ENCODE measurements at regions not wholly inside any gene's neighbourhood (a gene's known extent, or its start where the extent isn't known, plus 50 kb on each side); places are given as distances from the start of the nearest gene placed in this dataset.

- TF ChIP-seq CTCF (IDR thresholded peaks at IDR 0.05; ENCODE audit: control extremely low read depth, extremely low read depth, low read depth, missing control alignments) = no peak
- no peak for DNase-seq (ENCODE audit: extremely low spot score)
- CTCF ChIA-PET = no interaction called here
- POLR2A ChIA-PET = no interaction called here
These were observed 133.0 kb upstream of the PTCH1 start for GRCh38 chr9:95649801-95650213.

DNA sequence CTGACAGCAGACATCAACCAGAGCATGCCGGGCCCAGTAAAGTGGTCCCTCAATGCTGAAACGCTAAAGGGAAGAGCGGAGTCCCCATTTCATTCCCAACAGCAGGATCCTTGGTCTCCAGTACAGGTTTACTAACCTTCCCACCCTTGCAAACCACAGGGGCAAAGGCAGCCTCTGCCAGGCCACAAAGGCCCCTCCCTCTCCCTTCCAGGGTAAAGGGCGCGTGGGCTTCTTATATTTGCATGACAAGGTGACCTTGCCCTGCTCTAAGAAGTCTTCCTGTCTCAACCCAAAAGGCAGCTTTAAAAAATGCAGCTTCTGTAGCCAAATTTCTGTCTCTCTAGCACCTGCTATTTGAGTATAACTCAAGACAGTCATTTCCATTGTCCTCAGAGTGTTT is 131.5 kb upstream of the PTCH1 start:
- ChIA-PET CTCF (no interaction called here), POLR2A (no interaction called here)
- no peak for TF ChIP-seq CTCF (IDR thresholded peaks at IDR 0.05; ENCODE audit: control extremely low read depth, extremely low read depth, low read depth, missing control alignments)
- DNase-seq (ENCODE audit: extremely low spot score) = no peak

- no peak for TF ChIP-seq CTCF (IDR thresholded peaks at IDR 0.05; ENCODE audit: control extremely low read depth, extremely low read depth, low read depth, missing control alignments)
- ChIA-PET POLR2A (no interaction called here), CTCF (interaction anchor here (1.3 kb wide), 1 partner anchor 10 kb away, joined by 3 read pairs; no protein-coding TSS in a partner anchor)
- DNase-seq (ENCODE audit: extremely low spot score) = no peak
These were observed 129.2 kb upstream of the PTCH1 start for GRCh38 chr9:95645992-95646391.

- TF ChIP-seq CTCF (IDR thresholded peaks at IDR 0.05; ENCODE audit: control extremely low read depth, extremely low read depth, low read depth, missing control alignments) = no peak
- DNase-seq (ENCODE audit: extremely low spot score) = no peak
- CTCF ChIA-PET = interaction anchor here (1.3 kb wide), 1 partner anchor 11 kb away, joined by 3 read pairs; no protein-coding TSS in a partner anchor
- POLR2A ChIA-PET = no interaction called here
These were observed 128.8 kb upstream of the PTCH1 start for GRCh38 chr9:95645579-95645978.

GRCh38 chr9:95644377-95644776 is 127.6 kb upstream of the PTCH1 start:
- ChIA-PET POLR2A (no interaction called here), CTCF (no interaction called here)
- TF ChIP-seq CTCF (IDR thresholded peaks at IDR 0.05; ENCODE audit: control extremely low read depth, extremely low read depth, low read depth, missing control alignments) = no peak
- DNase-seq (ENCODE audit: extremely low spot score) = no peak

- ChIA-PET CTCF (interaction anchor here (0.9 kb wide), 1 partner anchor 34 kb away, joined by 3 read pairs; no protein-coding TSS in a partner anchor), POLR2A (no interaction called here)
- DNase-seq (ENCODE audit: extremely low spot score) = no peak
- no peak for TF ChIP-seq CTCF (IDR thresholded peaks at IDR 0.05; ENCODE audit: control extremely low read depth, extremely low read depth, low read depth, missing control alignments)
These were observed 126.8 kb upstream of the PTCH1 start for GRCh38 chr9:95643619-95644018.

DNA sequence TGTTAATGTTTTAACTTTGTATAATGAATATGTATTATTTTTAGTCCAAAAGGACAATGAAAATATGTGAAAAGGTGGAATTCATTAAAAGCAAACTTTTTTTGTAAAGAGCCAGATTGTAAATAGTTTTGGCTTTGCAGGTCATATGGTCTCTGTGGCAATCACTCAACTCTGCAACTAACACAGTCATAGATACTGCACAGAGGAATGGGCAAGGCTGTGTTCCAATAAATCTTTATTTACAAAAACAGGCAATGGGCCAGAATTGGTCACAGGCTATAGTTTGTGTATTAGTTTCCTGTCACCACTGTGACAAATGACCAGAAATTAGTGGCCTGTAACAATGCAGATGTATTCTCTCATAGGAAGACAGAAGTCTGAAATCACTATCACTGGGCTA is 125.4 kb upstream of the PTCH1 start:
- POLR2A ChIA-PET = no interaction called here
- CTCF ChIA-PET = no interaction called here
- TF ChIP-seq CTCF (IDR thresholded peaks at IDR 0.05; ENCODE audit: control extremely low read depth, extremely low read depth, low read depth, missing control alignments) = no peak
- no peak for DNase-seq (ENCODE audit: extremely low spot score)
